Central memory CD4-positive, alpha-beta T cell (primary cell): ENCODE measurements at regions not wholly inside any gene's neighbourhood (a gene's known extent, or its start where the extent isn't known, plus 50 kb on each side); places are given as distances from the start of the nearest gene placed in this dataset.
"Not testable (repeated sequence)": the region's sequence is repeated elsewhere in the genome, so short reads cannot be mapped to it uniquely, and the experiment has no call there.

Source experiments
- DNase-seq: peaks from one replicate; pipeline ENCODE4 v3.0.0; 2022

DNA sequence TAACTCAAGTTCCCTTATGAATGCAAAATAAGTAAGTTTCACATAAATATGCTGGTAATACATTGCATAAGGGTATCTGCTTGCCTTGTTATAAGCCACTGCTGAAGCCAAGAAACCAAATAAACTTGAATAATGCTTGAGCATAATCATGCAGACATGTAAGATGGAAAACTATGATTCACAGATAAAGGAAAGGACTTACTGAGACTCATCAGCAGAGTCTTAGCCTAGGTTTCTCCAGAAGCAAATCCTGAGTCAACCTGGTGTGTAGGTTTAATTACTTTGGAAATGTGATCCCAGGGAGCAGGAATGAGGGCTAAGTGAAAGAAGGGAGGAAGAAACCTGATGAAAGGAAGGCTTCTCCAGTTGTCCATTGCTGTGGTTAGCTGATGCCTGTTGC, 107.7 kb upstream of the BTG1 start:
- DNase-seq: no peak

DNA sequence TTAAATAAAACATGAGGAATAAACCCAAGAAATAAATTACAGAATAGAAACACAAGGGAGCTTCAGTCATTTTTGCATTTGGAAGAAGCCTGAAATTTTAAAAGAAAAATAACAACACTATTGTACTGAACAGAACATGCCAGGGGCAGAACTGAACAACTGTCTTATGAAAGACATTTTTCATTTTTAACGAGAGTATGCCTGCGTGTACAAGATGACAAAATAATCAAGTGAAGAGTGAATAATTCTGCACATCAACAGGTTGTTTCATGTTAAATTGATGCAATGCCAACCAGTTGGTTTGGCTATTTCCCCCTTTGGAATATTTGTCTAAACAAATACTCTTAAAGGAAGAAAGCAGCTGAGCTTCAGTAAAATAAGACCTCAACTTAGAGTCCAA, 103.3 kb upstream of the BTG1 start:
- no peak for DNase-seq

DNA sequence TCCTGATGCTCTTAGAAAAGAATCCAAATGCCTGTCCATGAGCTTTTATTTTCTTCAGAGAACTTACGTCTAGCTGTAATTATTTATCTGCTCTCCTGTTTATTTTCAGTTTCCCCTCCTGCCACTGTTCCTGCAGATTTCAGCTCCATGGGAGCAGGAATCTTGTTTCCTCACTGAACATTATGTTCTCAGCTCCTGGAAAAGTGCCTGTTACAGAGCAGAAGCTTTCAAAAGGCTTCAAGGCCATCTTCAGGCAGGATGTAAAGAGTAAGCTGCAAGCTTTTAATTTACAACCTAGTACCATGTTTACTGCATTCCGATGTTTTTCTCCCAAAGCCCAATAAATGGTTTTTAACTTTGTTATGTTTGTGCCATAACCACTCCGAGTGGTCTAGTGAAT, 98.4 kb upstream of the BTG1 start:
- DNase-seq: no peak

GRCh38 chr12:92242907-92243306, 97.3 kb upstream of the BTG1 start:
- DNase-seq: no peak

DNA sequence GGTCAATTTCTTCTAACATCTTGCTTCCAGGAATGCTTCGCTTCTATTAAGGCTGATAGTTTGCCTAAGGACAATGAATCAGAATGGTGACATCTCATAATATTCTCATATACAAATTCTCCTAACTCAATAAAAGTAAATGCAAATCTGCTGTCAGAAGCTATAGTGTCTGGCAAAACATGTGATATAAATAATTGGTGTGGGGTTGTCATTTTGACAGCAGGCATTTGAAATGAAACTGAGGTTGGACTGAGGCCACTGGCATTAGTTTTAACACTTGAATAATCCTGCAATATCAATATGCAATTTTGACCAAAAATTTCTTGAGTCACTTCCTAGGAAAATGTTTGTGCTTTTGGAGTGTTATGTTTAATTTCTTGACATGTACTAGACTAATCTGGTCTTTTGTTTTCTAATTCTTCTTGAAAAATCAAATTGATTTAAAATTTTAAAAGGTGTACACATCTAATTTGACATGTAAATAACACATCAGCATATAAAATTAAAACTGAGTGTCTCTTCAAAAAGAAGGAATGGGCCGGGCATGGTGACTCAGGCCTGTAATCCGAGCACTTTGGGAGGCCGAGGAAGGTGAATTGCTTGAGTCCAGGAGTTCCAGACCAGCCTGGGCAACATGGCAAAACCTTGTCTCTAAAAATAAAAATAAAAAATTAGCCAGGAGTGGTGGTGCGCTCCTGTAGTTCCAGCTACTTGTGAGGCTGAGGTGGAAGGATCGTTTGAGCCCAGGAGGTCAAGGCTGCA, 92.3 kb upstream of the BTG1 start:
- no peak for DNase-seq

- DNase-seq: no peak
Observed at GRCh38 chr12:92237262-92237661, 91.6 kb upstream of the BTG1 start.

DNA sequence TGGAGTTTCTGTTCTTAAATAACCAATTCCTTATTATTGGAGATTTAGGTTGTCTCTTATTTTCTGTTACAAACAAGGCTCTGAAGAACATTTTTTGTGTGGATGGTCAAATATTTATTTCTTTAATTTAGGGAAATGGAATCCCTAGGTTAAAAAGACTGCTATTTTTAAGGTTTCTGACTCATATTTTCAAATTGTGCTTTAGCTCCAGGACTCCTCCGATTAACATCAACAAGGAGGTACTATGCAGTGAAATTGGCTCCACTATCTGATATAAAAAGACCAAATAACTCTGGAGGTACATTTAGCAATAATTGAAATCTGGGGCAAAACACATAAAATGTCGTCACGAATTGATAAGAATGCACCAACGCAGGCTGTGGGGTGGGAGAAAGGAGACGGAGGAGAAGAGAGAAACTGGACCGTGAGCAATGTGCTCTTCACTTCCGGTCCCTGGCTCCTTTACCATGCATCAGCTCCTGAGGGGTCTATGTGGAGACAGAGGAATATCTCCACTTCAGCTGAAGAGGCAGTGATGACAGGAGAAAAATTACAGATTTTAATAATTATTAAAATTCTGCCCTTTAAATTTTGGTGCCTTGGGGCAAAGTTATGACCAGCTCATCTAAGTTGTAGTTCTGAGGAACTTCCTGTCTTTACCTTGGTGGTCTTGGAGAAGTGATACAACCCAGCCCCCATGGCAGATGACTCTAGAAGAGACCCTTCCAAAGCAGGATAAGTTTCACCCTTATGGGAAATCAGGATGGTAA, 90.2 kb upstream of the BTG1 start:
- DNase-seq: no peak

- DNase-seq: no peak
Observed at GRCh38 chr12:92234533-92234932, 88.9 kb upstream of the BTG1 start.

GRCh38 chr12:92233346-92234015, 87.8 kb upstream of the BTG1 start:
- no peak for DNase-seq

- DNase-seq: not testable (repeated sequence)
Observed at GRCh38 chr12:92232371-92232932, 86.8 kb upstream of the BTG1 start.

DNA sequence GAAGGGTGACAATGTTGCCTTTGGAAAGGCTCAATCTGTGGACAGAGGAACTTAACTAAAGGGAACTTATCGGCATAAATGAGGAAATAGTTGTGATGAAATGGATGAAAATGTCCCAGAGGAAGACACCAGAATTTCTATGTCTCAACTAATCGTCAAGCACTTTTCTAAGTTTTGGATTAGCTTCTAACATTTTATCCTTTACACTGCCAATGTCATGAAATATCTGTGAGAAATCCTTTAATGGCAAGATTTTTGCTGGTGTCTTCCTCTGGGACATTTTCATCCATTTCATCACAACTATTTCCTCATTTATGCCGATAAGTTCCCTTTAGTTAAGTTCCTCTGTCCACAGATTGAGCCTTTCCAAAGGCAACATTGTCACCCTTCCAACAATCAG, 86.3 kb upstream of the BTG1 start:
- not testable (repeated sequence) for DNase-seq

- not testable (repeated sequence) for DNase-seq
Observed at GRCh38 chr12:92231532-92231931, 85.9 kb upstream of the BTG1 start.

- no peak for DNase-seq
Observed at GRCh38 chr12:92229381-92229780, 83.7 kb upstream of the BTG1 start.

DNA sequence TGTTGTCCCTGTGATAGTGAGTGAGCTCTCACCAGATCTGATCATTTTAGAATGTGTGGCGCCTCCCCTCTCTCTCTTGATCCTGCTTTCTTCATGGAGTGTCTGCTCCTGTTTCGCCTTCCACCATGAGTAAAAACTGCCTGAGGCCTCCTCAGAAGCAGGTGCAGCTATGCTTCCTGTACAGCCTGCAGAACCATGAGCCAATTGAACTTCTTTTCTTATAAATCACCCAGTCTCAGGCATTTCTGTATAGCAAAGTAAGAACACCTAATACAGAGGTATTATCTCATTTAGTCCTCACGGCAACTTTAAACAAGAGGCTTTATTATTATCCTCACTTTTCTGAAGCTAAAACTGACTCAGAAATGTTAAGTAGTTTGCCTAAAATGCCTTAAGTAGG, 81.3 kb upstream of the BTG1 start:
- DNase-seq: no peak

DNA sequence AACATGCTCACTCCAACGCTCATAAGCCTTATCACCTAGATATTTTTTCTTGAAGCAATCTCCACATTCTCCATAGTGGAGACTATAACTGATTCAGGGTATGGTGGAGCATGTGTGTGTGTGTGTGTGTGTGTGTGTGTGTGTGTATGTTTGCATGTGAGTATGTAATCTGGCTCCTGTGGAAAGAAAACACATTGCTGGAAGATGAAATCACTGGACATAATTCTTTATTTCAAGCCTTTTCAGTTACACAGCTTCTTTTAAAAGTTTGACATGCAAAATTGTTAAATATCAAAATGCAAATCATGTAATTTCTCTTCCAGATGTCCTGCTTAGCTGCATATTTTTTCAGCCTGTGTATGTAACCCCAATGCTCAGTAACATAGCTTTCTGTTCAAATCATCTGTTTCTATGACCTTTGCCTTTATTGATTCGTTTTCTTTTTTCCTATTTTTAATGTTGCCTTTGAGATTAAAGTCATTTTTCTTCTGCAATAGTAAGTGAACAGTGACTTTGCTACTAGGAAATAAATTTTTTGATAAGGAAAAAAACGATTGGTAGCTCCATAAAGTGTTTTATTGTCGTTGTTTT, 80.5 kb upstream of the BTG1 start:
- no peak for DNase-seq

DNA sequence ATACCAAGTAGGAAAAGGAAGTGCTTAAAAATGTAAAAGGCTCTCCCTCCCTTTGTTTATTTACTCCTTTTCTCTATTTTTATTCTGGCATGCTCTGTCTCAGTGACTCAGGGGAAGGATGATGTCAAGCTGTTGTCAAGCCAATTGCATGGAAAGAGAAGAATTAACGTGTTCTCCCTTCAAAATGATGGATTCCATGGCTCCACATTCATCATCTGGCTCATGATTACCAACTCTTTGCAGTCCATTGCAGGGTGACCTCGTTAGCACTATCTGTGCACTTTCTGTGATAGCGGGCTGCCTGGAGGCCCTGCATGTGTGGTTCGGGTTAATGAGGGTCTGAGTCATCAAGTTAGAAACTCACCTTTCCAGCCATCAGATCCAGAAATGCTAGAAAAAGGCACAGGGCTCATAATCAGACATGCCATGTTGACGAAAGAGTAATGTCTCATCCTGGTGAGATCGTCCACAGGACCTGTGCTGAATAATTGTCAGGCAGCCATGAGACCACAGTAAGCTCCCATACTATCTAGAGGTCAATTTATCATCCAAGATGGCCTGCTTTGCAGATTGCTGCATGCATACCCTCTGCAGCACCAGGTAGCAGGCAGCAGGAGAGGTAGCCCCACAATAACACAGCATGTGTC, 79.2 kb upstream of the BTG1 start:
- DNase-seq: no peak

DNA sequence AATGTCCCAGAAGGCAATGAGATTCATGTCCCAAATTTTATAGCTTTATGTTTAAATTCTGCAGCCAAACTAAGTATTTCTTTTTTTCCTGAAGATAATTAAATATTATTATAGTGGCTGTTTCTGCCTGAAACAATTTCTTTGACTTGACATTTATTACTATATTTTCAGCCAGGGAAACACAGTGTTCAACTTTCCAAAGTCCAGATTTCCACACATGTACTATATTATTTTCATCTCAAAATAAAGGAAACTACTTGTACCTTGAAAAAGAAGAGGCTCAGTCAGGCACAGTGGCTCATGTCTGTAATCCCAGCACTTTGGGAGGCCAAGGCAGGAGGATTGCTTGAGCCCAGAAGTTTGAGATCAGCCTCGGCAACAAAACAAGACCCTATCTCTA, 77.8 kb upstream of the BTG1 start:
- DNase-seq: no peak

GRCh38 chr12:92221656-92222315, 76.1 kb upstream of the BTG1 start:
- no peak for DNase-seq

- DNase-seq: no peak
Observed at GRCh38 chr12:92218394-92219077, 72.9 kb upstream of the BTG1 start.

DNA sequence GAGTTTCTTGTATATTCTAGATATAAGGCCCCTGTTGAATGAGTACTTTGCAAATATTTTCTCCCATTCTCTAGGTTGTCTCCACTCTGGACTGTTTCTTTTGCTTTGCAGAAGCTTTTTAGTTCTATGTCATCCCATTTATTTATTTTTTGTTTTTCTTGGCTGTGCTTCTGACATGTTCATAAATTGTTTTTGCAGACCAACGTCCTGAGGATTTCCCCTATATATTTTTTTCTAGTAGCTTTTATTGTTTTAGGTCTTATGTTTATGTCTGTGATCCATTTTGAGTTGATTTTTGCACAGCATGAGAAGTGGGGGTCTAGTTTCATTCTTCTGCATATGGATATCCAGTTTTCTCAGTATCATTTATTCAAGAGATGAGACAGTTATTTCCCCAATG, 70.4 kb upstream of the BTG1 start:
- DNase-seq: no peak

- DNase-seq: no peak
Observed at GRCh38 chr12:92215358-92215757, 69.7 kb upstream of the BTG1 start.
